SK-N-SH treated with all-trans-retinoic acid at 6 μM for 48 hours (cell line): ENCODE measurements at regions not wholly inside any gene's neighbourhood (a gene's known extent, or its start where the extent isn't known, plus 50 kb on each side); places are given as distances from the start of the nearest gene placed in this dataset.
"Not testable (repeated sequence)": the region's sequence is repeated elsewhere in the genome, so short reads cannot be mapped to it uniquely, and the experiment has no call there.

Source experiments
- ATAC-seq: fragments of 200-7000 bp; cut with Tn5 transposase; 3 replicates; pipeline ENCODE4 v1.9.1; 2020; ENCODE audit warnings: mild to moderate bottlenecking, moderate library complexity
- ARNTL ChIP-seq: fragments of 450-650 bp; formaldehyde crosslinking; IDR thresholded peaks from 2 replicates; pipeline ENCODE4 v1.5.0; 2020; ENCODE audit warnings: low read depth, mild to moderate bottlenecking, moderate library complexity, borderline replicate concordance
- BACH2 ChIP-seq: fragments of 250-450 bp; sonication (Bioruptor Pico); IDR thresholded peaks from 2 replicates; pipeline ENCODE4 v1.9.0; 2021; ENCODE audit warnings: mild to moderate bottlenecking, borderline replicate concordance
- CSRNP3 ChIP-seq: fragments of 250-450 bp; sonication (Bioruptor Pico); IDR thresholded peaks from 2 replicates; pipeline ENCODE4 v1.5.1; 2021; ENCODE audit warnings: mild to moderate bottlenecking, moderate library complexity
- ESRRG ChIP-seq: fragments of 250-450 bp; sonication (Bioruptor Pico); IDR thresholded peaks from 2 replicates; pipeline ENCODE4 v1.6.1; 2021; ENCODE audit warnings: mild to moderate bottlenecking
- GLIS3 ChIP-seq: fragments of 250-450 bp; sonication (Bioruptor Pico); IDR thresholded peaks from 2 replicates; pipeline ENCODE4 v1.5.0; 2020; ENCODE audit warnings: mild to moderate bottlenecking, moderate library complexity
- ISL1 ChIP-seq: fragments of 250-450 bp; sonication (Bioruptor Pico); IDR thresholded peaks from 2 replicates; pipeline ENCODE4 v2.1.2; 2022; ENCODE audit warnings: mild to moderate bottlenecking, moderate library complexity
- OSR1 ChIP-seq: fragments of 250-450 bp; sonication (Bioruptor Pico); IDR thresholded peaks from 2 replicates; pipeline ENCODE4 v1.8.0; 2022; ENCODE audit warnings: moderate library complexity, mild to moderate bottlenecking, inconsistent platforms
- TCF4 ChIP-seq: fragments of 250-450 bp; sonication (Bioruptor Pico); IDR thresholded peaks from 2 replicates; pipeline ENCODE4 v1.8.0; 2021; ENCODE audit warnings: mild to moderate bottlenecking, moderate library complexity, borderline replicate concordance
- TSHZ2 ChIP-seq: fragments of 250-450 bp; sonication (Bioruptor Pico); IDR thresholded peaks from 2 replicates; pipeline ENCODE4 v1.5.0; 2020; ENCODE audit warnings: mild to moderate bottlenecking, moderate library complexity
- ZFP3 ChIP-seq: fragments of 250-450 bp; sonication (Bioruptor Pico); IDR thresholded peaks from 2 replicates; pipeline ENCODE4 v1.5.0; 2020; ENCODE audit warnings: mild to moderate bottlenecking, moderate library complexity
- ZFP30 ChIP-seq: fragments of 450-650 bp; formaldehyde crosslinking; IDR thresholded peaks from 2 replicates; pipeline ENCODE4 v1.5.0; 2022; ENCODE audit warnings: mild to moderate bottlenecking, moderate library complexity

GRCh38 chr15:22243440-22244130, 163.3 kb downstream of the OR4M2 start:
- ATAC-seq, result no peak
- TF ChIP-seq ZFP30 (CRISPR knock-in tag) (no peak), ISL1 (CRISPR knock-in tag) (no peak), OSR1 (CRISPR knock-in tag) (no peak), CSRNP3 (CRISPR knock-in tag) (no peak), BACH2 (CRISPR knock-in tag) (no peak), ESRRG (CRISPR knock-in tag) (no peak), TSHZ2 (CRISPR knock-in tag) (no peak), ZFP3 (CRISPR knock-in tag) (no peak), ARNTL (CRISPR knock-in tag) (no peak), TCF4 (CRISPR knock-in tag) (no peak), GLIS3 (CRISPR knock-in tag) (no peak)

- ATAC-seq, result not testable (repeated sequence)
These were observed 169.2 kb downstream of the OR4M2 start for GRCh38 chr15:22249511-22249910.

GRCh38 chr15:22250501-22251290, 170.4 kb downstream of the OR4M2 start:
- not testable (repeated sequence) for ATAC-seq

- TF ChIP-seq TSHZ2 (CRISPR knock-in tag), result no peak
- no peak for ATAC-seq
These were observed 171.1 kb downstream of the OR4M2 start for GRCh38 chr15:22251422-22251821.

- not testable (repeated sequence) for ATAC-seq
These were observed 171.7 kb downstream of the OR4M2 start for GRCh38 chr15:22252047-22252446.

GRCh38 chr15:22252521-22252920, 172.2 kb downstream of the OR4M2 start:
- not testable (repeated sequence) for ATAC-seq

GRCh38 chr15:22253002-22253675, 172.8 kb downstream of the OR4M2 start:
- ATAC-seq, result not testable (repeated sequence)
